HG03442 (cell line): ENCODE measurements at regions not wholly inside any gene's neighbourhood (a gene's known extent, or its start where the extent isn't known, plus 50 kb on each side); places are given as distances from the start of the nearest gene placed in this dataset.

Source experiments
- ATAC-seq: cut with Tn5 transposase; IDR thresholded peaks from one replicate; pipeline ENCODE4 v1.9.1; 2021; ENCODE audit warnings: mild to moderate bottlenecking, moderate library complexity; ENCODE audit not compliant: unreplicated experiment

DNA sequence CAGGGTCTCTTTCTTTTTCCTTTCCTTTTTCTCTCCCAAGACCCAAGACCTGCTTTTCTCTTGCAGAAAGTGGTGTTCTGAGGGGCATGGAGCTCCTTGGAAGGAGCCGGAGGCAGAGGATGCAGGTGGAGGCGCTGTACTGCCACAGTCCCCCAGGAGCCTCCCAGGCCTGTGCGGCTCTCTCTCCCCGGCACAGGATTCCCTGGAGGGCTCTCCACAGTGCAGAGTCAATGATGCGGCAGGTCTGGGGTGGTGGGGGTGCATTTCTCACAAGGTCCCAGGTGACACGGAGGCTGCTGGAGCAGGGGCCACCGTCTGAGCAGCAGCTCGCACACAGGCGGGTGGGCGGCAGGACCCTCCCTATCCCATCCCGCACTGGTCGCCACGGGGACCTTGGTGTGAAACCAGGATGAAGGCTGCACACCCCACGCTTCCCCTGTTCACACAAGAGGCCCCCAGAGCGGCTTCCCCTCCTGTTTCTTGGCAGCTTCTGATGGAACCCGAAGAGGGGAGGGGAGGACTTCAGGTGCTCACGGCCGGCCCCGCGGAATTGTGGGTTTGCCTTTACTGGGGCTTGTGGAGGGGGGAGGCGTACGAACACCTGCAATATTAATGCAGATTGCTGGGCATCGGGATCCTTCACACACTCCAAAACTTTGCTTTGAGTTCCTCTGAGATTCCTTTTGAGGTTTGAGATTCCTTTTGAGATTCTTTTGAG, 186.9 kb downstream of the ENGASE start:
- ATAC-seq = no peak

DNA sequence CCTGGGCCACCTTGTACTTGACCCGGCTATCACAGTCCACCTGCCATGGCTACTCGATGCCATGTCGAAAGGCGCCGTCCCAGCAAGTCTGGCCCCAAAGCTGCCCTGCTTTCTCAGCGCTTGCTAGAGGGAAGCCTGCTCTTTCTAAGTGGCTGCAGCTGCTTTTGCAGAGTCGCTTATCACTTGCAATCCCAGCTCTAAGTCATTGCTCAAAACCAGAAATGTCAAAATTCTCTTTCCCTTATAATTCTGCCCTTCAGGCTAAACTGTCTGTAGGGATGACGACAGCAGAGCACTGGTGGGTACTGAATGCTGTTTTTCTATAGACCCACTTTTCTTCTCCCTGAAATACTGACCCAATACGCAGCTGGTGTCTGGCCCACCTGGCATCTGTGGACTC, 184.2 kb downstream of the ENGASE start:
- ATAC-seq = no peak

DNA sequence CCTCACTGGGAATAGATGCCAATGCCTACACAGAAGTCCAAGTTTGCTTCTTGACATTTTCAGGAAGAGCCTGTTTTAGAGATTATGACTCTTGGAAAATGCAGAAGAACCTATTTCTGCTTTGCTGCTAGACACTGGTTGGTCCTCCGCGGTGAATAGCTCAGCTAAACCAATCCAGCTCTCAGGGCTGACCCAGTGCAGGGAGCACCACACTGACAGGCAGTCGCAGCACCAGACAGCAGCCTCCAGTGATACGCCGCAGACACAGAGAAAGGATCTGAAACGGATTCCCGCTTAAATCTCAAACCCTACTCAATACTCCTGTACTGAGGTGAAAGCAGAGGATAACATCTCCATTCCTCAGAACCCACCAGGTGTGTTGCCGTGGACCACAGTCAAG, 183.4 kb downstream of the ENGASE start:
- no peak for ATAC-seq

DNA sequence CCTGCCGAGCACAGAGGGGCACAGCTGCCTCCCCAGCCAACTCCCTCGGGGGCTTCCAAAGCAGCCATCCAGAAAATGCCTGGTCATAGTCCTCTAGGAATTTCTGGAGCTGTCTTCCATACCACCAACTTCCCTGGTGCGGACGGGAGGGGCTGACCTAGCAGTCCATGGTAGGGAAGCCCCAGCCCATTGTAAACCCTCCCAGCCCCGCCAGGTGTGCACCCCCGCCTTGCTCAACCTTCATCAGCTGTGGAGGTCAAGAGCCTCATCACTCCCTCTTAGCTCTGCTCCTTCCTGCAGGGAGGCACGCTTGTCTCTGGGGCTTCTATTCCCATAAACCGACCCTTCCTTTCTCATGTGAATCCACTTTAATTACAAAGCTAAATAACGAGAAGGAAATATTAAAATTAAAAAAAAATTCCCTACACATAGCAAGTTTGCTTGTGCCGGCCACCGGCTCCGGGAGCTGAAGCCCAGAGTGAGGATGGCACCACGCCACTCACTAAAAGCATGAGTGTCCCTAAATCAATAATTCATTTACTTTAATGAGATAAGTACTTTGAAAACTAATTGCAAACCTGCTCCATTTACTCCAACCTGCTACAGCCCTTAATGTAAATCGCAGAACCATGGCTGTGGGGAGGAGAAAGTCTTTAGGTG, 181.4 kb downstream of the ENGASE start:
- no peak for ATAC-seq

DNA sequence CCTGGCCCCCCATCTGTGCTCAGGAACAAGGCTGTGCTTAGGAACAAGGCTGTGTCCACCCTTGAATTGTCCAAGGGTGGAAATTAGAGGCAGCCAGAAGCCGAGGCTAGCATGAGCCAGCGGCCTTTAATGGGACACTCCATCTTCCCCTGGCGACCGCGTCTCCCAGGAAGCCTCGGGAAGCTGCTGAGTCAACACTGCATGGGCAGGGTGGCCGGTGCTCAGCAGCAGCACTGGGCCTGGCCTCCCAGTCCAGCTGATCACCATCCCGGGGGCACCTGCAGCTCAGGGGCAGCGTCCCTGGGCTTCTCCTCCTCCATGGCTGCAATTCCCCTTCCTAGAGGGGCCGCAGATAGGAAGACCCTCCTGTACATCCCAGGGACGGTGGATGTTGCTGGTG, 180.8 kb downstream of the ENGASE start:
- ATAC-seq = no peak

DNA sequence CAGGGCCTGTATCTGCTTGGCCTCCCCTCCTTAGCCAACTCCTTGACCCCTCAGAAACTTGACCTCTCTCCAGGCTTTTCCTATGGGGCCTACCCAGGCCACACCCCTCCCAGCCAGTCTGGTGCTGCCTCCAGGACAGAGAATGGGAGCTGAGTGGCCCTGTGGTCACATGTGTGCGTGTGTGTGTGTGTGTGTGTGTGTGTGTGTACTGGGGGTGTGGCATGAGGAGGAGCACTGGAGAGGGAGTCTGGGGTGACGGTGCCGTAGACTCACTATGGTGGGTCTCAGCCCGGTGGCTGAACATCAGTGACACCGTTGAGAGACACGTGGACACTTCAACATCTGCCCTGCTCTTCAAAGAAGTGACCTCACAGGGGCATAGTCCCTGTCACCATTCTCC, 180.4 kb downstream of the ENGASE start:
- ATAC-seq = no peak

DNA sequence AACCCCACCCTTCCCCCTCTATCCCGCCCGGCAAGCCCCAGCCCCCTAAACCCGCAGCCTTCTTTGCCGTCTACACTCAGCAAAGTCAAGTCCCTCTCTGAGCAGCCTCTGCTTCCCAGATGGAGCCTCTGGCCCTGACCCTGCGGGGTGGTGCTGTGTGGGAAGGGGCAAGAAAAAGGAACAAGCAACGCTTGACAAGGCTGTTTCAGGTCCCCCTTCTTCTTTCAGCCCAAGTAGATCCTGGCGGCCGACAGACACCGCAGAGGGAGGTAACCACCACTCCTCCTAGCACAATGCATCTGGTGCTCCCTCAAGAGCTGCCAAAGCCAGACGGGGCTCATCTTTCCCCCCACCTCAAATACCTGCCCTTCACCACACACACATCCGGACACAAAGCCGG, 178.3 kb downstream of the ENGASE start:
- ATAC-seq = no peak

DNA sequence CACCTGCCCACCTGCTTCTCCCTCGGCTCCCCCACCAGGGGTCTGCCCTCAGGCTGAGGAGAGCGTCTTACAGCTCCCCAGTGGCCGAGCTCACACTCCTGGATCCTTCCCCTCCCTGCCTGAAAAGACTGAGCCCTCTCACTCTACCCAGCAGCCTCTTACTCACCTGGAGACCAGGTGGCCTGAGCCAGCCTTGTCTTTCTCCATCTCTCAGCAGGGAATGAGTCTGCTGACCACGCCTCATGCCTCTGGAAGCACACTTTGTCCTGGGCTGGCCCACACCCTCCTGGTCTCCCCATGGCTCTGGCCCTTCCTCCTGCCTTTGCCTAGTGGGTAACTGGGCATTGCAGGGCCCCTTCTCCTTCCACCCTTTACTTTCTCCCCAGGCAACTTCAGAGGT, 177.2 kb downstream of the ENGASE start:
- ATAC-seq = no peak

DNA sequence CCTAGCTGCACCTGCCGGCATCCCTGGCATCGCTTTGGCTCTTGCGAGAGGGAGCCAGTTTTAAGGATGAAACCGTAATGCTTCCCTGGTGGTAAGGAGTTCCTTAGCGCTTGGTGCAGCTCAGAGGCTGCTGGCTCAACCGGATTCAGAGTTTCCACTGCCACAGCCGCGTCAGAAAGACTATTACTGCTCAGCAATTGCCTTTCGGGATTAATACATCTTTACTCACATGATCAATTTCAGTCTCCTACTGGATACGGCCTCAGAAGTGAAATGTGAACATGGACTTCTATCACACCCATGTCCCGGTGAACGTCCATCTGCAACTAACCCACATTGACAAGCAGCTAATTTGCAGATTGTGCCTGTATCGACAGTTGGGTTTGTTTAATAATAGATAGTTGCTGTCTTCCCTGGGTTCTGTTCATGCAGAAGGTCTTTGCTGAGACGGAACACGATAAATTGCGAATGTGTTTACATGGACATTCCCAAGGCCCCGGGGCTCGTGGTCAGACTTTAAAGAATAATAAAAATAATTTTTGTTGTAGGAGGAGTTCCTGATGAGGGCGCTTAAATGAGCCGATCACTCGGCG, 175.4 kb downstream of the ENGASE start:
- ATAC-seq = no peak

DNA sequence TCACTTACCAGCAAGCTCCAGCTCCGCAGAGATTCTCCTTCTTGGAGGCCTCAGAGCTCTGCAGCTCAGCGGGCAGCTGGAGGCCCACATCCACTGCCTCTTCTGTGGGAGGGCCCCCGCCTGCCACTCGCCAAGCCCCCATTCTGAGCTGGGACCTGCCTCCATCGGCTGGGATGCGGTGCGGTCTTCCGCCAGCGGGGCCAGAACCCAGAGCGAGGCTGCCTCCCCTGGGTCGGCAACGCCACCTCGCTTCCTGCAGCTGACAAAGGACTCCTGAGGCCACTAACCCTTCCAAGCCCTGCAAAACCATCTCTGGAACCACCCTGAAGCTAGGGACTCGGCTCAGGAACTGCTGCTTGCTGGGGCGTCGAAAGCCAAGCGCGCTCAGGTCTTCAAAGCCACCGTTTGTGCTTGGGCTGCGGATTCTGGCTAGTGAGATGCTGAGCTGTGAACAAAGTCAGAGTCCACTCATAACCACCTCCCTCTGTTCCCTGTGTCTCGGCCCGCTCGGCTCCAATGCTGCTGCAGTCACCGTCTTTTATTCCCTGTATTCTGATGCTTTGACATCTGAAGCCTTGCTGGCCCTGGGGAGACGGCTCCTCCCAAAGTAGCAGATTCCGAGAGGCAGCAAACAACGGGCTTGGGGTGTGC, 174.3 kb downstream of the ENGASE start:
- no peak for ATAC-seq

DNA sequence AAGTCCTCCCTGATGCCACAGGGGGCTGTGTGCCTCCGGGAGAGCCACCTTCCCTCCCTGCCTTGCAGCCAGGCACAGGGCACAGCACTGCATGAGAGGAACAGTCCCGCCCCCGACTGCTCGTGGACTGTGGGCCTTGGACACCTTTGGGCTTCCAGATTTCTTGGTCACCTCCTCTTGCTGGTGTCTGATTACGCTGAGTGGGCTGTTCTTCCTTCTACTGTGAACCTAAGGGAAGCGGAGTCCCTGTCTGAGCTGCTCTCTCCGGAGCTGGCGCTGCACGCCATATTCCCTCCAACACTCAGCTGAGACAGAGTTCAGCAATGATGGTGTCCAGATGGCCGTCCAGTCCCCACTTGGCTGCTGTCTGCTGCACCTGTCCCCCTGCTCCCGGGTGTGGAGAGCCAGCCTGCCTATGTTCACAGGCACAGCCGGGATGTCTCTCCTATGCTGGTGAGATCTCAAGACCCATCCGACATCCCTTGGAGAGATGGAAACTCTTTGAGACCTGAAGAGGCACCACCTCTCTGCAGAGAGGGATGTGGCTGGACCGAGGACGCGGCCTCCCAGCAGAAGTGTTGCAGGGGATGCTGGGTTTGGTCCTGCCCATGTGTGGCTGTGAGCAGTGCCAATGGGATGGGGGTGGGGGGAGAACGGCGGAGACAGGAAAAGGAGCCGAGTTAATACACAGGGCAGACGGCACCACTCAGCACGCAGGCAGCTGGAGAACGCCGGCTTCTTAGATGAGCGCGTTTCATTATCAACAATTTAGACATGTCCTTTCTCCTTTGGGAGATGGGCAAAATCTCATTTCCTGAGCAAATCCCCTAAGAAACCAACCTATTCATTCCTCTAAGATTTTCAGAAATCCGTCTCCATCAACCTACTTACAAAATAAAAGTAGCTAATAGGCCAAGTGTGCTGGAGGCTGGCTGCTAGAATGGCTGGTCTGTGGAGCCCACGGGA, 171.9 kb downstream of the ENGASE start:
- ATAC-seq = no peak

DNA sequence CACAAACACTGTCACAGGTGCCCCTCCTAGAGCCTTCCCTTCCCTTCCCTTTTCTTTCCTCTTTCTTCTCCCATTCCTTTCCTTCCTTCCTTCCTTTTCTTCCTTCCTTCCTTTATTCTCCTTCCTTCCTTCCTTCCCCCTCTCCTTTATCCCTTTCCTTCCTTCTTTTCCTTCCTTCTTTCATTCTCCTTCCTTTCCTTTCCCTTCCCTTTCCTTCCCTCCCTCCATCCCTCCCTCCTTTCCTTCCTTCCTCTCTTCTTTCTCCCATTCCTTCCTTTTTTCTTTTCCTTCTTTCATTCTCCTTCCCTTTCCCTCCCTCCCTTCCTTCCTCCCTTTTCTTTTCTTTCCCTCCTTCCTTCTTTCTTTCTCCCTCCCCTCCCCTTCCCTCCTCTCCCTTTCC, 170.0 kb downstream of the ENGASE start:
- ATAC-seq = no peak

DNA sequence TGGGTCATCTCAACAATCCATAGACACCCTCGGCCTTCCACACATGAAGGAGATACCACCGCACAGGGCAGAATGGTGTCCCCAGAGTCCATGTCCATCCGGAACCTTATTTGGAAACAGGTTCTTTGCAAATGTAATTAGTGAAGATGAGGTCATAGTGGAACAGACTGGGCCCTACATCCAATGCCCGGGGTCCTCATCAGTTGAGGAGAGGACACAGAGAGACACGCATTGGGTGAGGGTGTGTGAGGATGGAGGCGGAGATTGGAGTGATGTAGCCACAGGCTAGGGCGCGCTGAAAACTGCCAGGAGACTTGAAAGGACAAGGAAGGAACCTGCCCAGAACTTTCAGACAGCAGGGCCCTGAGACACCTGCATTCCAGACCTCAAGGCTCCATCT, 169.4 kb downstream of the ENGASE start:
- ATAC-seq = no peak

DNA sequence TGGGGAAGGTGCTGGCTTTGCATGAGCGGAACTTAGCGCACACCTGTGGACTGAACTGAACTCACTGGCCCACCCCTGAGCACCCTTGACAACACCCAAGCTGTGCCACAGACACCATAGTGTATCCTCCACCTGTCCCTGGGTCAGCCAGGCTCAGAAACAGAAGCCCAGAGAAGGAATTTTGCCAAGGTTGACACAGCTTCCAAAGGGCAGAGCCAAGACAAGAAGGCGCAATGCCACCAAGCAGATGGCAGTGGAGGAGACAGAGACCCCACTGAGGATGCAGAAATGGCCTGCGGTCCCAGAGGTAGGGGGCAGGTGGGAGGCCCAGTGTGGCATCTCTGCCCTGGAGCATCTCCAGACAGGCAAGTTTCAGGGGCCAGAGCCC, 169.0 kb downstream of the ENGASE start:
- no peak for ATAC-seq

DNA sequence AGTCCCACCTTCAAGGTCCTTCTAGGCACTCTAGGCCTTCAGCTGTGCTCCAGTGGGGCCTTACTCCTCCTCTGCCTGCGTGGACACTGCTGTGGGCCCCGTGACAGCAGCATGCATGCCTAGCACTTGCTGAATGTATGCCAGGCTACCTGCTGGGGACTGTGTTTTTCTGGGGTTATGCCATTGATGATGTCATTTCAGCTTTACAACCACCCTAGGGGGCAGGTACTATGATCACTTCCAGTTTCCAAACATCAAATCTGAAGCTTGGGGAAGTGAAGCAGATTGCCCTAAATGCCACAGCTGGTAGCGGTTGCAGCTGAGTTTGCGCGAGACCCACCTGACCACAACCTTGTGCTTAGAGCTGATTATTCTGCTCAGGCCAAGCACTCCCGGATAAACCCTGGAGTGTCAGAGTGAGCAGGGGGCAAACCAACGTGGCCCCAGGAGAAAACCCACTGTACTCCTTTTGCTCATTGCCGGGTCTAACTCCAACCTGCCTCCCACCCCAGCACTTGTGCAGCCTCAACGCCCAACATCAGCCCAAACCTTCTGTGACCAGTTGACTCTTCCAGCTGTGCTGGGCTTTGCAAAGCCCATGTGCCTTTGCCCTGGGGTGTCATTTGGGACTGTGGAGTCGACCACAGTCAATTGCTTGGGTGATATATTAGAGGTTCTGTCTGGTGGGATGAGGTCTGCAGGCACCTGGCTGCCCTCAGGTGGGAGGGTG, 168.4 kb downstream of the ENGASE start:
- no peak for ATAC-seq

DNA sequence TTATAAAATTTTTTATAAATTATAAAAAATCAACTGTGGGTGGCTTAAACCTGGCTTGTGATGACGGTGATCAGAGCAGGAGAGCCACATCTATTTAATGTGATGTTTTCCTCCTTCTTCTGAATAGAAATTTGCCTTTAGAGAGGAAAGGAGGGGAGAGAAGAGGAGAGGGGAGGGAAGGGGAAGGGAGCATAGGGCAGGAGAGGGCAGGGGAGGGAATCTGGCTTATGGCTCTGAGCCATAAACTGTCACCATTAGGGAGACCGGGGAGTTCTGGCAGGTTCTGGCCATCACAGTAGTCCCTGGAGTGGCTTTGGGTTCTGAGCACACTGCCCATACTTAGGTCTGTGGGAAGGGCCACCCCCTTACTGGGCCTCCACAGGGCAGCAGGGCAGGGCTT, 167.8 kb downstream of the ENGASE start:
- no peak for ATAC-seq

DNA sequence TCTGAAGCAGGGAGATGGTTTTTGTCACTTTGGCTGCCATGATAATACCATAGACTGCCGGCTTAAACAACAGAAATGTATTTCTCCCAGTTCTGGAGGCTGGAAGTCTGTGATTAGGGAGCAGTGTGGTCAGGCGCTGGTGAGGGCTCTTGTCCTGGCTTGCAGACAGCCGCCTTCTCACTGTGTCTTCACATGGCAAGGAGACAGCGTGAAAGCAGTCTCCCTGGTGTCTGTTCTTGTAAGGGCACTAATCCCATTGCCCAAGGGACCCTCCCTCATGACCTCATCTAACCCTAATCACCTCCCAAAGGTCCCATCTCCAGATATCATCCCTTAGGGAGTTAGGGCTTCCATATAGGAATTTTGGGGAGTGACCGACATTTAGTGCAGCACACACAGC, 167.0 kb downstream of the ENGASE start:
- no peak for ATAC-seq

DNA sequence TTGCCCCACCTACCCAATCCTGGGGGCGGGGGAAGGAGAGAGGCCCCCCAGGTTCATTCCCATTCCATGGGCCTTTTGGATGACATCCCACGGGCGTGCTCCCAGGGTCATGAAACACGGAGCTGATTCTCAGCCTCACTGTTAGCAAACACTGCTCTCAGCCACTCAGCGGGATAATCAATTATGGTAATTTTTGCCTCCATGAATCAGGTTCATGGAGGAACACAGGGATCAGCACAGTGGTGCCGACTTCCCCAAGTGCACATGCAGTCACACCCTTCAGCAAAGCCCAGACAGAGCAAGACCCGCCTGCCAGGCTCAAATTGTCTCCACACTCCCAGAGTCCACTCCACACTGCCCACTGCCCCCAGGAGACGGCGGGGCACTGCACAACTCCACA, 164.6 kb downstream of the ENGASE start:
- no peak for ATAC-seq

DNA sequence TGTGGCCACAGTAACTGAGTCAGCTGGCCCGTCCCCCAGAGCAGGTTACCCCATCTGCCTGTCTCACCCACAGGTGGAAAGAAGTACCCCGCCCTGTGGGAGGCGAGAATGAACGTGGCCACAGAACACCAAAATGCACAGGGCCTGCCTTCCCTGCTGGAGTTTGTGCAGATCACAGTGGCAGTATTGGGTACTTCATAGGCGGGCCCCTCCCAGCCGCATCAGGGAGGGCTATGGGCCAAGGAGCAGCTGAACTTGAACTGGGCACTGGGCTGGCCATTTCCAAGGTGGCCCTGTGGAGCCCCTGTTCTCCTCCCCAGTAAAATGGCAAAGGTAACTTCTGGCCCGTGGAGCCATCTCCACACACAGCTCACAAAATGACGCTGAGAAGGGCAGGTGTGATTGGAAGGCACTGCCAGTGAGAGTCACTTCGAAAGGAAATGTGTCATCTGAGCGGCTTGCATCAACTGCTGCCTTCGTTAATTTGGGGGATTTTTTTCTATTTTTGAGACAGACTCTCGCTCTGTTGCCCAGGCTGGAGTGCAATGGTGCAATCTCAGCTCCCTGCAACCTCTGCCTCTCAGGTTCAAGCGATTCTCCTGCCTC, 162.9 kb downstream of the ENGASE start:
- ATAC-seq = no peak

DNA sequence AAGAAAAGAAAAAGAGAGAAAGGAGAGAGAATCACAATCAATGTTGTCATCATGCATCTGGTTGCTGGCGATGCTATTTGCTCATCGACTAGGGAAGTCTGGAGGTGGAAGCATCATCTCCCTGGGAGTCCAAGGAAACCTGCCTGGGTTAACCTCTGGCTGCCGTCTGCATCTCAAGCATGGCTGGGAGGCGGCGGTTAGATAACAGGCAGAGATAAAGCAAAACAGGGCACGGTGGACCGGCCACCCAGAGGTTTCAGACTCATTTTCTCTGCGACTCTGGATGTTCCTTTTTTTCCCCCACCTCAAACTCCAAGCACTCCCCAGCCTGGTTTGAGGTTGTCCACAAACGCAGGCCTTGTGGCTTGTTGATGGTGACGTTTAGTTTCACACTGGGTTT, 161.2 kb downstream of the ENGASE start:
- ATAC-seq = no peak
